HG03457 (cell line): ENCODE measurements at regions not wholly inside any gene's neighbourhood (a gene's known extent, or its start where the extent isn't known, plus 50 kb on each side); places are given as distances from the start of the nearest gene placed in this dataset.

Experiments used
- ATAC-seq: cut with Tn5 transposase; IDR thresholded peaks from one replicate; pipeline ENCODE4 v1.9.1; 2021; ENCODE audit warnings: moderate number of reproducible peaks; ENCODE audit not compliant: unreplicated experiment

GRCh38 chr2:146287281-146287680 lies 1557.5 kb upstream of the ACVR2A start:
- ATAC-seq, result no peak

GRCh38 chr2:146278881-146279280 lies 1565.9 kb upstream of the ACVR2A start:
- ATAC-seq, result no peak

DNA sequence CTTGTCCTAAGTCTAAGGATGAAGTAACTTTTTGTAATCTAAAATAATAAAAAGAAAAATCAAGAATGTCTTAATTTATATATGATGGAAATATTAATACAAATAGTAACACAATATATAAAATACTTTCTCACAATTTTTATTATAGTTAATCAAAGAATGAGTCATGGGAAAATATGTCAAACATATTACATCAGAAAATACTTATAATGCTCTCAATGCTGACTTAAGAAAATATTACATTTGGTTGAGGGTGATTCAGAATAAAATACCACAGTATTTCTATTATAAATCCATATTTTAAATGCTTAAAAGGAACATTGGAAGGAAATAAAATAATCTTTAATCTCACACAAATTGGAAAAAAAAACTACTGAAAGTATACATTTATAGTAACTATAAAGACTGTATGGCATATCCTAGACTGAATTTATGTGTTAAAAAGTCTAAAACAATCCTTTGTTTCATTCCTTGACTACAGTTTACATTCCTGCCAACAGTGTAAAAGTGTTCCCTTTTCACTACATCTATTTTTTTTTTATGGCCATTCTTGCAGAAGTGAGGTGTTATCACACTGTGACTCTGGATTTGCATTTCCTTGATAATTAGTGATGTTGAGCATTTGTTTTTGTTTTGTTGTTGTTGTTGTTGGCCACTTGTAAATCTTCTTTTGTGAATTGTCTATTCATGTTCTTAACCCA lies 1573.5 kb upstream of the ACVR2A start:
- ATAC-seq, result no peak

GRCh38 chr2:146270618-146271017 lies 1574.2 kb upstream of the ACVR2A start:
- no peak for ATAC-seq

- ATAC-seq, result no peak
Measured at GRCh38 chr2:146267093-146267492, 1577.7 kb upstream of the ACVR2A start.

DNA sequence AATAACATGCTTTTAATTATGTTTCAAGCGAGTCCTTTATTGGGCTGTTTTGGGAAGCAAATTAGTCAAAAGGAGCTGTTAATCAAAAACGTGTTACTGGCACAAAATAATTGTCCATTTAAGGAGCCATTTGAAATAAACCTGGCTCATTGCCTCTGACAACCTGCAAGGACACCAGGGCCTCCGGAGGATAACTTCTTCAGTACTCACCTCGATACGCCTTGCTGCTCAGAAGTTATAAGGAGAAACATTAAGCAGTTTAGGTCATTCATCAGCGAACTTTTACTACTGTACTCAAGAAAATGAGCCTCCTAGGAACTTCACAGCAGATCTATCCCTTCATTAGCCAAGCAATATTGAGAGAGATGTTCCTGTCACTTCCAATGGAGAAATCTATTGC lies 1579.2 kb upstream of the ACVR2A start:
- no peak for ATAC-seq

DNA sequence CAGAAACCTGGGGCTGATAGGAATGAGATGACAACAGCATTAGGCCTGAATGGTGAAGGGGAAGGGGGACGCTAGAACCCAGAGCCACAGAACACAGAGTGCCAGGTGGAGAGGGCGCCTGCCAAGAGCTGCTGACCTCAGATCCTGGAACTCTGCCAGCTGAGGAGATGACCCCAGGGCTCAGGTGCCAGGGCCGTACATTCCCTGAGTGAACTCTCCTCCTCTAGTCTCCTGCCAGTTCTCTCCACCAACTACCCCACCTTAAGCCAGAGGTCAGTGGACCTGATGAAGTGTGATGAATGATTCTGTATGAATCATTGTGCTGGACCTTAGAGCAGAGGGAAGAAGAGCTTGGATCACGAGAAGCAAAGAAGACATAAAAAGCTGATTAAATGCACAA lies 1582.2 kb upstream of the ACVR2A start:
- ATAC-seq, result no peak

DNA sequence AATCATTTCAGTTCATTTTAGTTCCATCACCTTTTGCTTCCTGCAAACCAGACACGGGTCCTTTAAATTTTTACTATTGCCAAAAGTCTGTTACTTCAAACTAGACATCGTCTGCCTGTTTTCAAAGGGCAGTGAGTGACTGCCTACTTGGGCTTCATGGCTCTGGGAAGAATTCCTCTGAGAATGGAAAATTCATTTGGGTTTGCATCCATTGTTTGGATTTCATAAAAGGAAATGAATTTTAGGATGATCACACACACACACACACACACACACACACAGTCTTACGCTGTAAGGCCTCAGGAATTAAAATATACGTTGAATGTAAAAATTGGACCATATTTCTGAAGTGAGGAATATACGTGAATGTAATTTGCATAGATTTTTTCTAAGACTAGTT lies 1584.3 kb upstream of the ACVR2A start:
- ATAC-seq, result no peak

DNA sequence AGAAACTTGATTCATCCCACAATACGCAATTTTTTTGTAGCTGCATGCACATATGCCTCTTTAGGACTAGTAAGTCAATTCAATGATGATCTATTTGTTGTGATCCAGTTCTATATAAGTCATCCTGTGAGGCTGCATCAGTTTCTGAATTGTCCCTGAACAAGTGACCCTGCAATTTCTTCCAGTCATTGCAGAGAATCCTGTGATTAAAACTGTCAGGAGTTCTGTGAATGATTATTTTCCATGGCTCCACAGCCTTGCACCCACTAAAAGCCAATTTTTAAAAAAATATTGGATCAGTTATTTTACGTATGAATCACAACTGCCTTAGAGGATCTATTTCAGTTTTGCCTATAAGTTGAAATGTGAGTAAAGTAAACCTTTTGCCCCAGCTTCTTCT lies 1585.0 kb upstream of the ACVR2A start:
- no peak for ATAC-seq

DNA sequence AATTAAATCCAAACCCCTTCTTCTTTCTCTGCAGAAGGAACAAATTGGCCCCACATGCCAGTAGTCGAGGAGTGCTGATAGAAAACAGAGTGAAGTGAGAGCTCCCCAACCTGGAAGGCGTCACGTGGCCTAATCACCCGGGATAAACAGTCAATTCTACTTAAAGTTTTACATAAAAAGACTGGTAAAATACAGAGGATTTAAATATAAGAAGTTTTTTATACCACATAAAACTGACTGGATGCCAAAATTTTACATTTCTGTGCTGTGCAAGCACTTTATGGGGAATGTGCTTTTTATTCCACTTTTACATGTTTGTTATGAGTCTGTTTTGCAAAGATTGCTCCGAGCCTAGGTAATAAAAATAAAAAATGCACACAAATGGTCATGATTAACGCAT lies 1586.8 kb upstream of the ACVR2A start:
- no peak for ATAC-seq

- ATAC-seq, result no peak
Measured at GRCh38 chr2:146252119-146252518, 1592.7 kb upstream of the ACVR2A start.

DNA sequence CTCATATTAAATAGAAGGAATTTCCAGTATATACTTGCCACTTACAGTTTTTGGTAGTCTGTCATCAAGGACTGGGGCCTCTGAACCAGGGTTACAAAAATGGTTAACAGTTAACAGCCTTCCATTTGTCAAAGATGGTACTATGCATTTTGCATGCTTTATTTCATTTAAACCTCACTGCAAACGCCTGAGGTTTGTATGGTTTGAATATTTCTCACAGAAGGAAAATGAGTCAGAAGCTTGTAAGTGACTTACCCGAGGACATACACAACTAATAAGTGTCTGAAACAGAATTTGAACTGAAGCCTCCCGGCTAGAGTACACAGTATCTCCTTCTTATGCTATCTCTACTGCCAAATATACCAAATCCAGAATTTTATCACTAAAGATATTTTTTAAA lies 1593.5 kb upstream of the ACVR2A start:
- no peak for ATAC-seq

DNA sequence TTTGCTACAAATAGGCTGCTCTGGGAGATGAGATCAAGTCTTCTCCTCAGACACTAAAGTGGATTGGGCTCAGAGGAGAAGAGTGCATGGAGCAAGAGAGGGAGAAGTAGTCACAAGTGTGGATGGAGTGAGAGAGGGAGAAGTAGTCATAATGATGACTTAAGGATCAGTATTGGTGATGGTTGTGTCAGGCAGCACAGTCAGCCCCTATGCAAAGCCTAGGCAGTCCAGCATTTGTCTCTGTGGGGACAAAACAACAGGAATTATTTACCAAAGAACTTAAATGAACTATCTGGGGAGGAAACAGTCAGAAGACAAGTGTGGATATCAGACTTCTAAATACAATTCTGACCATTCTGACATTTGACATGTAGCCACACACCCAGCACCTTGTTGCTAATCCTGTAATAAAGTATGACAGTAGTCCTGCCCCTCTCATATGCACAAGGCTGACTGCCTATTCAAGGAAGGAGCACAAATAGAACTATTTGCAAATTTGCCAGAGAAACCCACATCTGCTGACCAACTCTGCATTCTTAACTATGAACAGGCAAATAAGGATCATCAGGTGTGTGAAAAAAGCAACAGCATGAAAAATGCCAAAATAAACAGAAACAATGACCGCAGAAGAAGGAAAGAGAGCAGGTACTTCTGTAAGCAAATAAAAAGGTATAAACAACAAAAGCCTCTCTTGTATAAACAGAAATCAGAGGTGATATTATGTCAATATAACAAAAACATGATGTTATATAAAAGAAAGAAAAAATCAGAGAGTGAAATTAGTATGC lies 1597.9 kb upstream of the ACVR2A start:
- no peak for ATAC-seq

DNA sequence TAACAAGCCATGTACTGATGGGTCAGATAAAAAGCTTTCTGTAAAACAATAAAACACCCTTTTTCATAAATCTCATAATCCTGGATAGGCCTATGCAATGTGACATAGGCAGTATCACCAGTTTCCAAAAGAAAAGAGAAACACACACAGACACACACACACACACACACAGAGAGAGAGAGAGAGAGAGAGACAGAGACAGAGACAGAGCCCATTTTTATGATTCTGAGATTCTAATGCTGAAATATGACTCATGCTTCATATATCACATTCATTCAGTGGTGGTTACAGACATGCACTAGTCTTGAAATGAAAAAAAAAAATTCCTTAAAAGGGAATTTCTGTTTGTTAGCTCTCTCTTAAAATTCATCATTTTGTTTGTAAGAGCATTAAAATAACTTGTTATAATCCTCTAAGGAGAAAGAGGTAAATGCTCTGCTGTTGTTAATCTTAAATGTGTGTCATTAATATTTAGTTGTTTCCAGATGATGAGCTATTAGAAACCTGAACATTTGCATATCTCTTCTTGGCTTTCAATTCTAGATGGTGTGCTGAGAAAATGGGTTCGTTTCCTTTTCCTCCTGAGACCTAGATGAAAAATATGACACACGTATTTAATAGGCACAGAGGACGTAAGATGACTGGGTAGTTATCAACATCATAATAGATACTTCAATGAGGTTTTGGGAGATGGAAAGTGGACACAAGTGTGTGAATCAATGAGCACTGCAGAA lies 1598.7 kb upstream of the ACVR2A start:
- no peak for ATAC-seq

DNA sequence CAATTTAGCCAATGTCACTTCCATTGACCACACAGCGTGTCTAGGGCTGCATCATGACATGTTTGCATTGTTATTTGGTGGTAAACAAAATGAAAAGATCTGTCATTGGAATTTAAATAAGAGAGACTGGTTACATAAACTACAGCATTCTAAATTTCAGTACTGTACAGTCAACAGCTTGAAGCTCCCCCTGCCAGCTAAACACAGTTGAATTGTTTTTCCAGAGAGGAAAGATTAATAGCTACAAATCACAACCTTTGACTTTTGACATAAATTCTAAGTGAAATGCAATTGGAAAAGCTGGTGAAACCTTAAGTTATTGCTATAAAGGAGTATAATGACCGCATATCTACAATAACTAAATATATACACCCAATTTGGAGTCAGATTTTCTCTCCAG lies 1600.0 kb upstream of the ACVR2A start:
- ATAC-seq, result no peak

DNA sequence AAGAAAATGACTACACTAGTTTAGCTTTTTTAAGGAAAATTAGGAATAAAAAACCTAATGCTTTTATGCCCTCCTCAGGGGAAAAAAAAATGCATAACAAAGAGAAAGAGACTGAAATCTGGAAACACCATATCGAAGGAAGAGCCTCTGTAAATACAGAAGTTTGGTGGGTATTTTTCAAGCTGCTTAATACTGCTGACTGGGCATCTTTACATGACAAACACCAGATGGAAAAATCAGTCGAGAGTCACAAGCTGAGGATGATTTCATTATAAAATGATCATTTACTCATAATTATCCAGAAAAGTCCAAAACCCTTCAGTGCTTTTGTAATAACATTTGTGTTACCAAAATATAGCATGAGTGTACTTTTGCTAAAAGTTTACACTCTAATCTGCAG lies 1600.7 kb upstream of the ACVR2A start:
- no peak for ATAC-seq

DNA sequence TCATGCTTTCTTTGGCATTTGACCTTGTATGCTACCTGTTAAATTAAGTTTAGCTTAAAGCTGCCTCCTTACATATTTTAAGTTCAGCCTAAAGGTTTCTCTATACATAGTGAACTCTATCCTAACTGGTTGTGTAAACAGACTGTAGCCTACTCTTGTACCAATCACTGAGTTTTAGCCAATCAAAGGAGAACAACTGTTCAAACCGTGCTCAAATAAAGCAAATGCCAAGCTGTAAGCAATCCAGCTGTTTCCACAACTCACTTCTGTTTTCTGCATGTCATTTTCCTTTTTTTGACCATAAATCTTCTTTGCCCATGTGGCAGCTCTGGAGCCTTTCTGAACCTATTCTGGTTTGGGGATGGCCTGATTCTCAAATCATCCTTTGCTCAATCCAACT lies 1603.8 kb upstream of the ACVR2A start:
- ATAC-seq, result no peak

DNA sequence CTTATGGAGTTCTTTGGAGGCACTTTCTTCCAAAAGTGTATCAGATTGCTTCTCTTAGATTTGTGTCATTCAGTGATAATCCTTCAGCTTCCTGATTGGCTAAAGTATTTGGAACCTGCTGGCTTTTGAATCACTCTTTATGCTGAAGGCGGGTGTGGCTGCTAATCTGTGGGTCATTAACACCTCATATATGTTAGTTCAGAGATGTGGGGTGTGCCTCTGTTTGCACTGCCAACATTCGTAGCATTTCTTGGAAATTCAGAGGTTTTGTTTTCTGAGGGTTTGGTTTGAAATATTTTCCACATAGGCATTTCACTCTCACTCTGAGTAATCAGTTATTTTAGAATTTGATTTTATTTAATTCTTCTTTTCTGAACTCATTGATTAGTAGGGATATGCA lies 1604.4 kb upstream of the ACVR2A start:
- no peak for ATAC-seq

DNA sequence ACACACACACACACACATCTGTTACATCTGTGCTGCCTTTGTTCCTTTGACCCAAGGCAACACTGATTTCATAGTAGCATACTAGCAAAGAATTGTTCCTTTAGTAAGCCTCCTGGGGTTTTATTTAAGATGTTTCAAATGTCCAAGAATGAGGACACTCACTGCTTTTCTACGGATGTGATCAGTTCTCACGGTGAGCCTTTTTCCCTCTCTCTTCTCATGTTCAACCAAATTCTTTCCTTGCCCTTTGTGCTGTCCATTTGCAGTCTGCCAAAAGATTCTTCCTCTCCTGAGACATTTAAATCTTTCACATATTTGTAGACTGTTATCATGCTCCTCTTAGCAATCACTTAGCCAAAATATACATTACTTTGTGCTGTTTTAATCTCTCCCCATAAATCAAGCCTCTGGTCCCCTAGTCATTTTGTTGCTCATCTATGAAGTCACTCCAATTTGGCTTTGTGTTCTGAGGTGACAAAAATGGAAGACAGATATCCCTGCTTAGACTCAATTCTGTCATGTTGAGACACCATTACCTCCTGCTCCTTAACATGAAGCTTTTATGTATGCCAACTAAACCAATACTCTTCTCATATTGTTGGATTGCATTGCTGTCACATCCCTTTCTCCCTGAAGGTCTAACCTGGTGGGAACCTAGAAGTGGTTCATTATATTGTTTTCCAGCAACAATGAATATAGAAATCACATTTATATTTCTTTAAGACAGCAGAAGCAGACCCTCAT lies 1605.3 kb upstream of the ACVR2A start:
- no peak for ATAC-seq

GRCh38 chr2:146238254-146238966 lies 1606.4 kb upstream of the ACVR2A start:
- no peak for ATAC-seq

DNA sequence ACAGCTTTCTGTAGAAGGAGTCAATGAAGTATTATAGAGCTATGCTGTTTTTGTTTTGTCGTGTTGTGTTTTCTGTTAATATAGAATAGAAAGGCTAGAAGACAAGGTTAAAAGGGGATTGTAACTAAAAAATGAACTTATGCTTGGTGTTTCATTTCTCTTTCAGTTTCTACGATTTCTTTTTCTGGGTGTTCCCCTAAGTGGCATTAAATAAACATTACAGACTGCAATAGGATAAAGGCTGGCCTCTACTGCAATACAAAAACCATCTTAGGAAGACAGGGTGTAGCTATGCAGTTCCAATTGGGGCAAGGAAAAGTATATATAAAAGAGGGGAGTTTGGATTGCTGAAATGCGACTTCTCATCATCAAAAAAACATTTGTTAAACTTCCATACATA lies 1609.7 kb upstream of the ACVR2A start:
- ATAC-seq, result no peak
